IMR-90 (cell line): ENCODE measurements at regions not wholly inside any gene's neighbourhood (a gene's known extent, or its start where the extent isn't known, plus 50 kb on each side); places are given as distances from the start of the nearest gene placed in this dataset.

Source experiments
- ATAC-seq: fragments of 200-7000 bp; cut with Tn5 transposase; 2 replicates; pipeline ENCODE4 v1.9.1; 2020; ENCODE audit warnings: low read depth, mild to moderate bottlenecking, moderate library complexity
- BruUV-seq: library from RNA; stranded (reverse); fragments of 400-500 nt; replicated peaks from 2 replicates; lab custom pipeline; 2021; lab: Mats Ljungman, UMichigan
- CTCF ChIA-PET: fragments of 300-600 bp; formaldehyde crosslinking; extraction: SDS; loops from one replicate; lab custom pipeline; 2021; ENCODE audit warnings: antibody characterized with exemption; lab: Yijun Ruan, JAX
- POLR2A ChIA-PET: fragments of 300-600 bp; sonication (Branson Sonifier 250); formaldehyde crosslinking; loops from one replicate; lab custom pipeline; 2022; ENCODE audit warnings: antibody characterized with exemption; ENCODE audit not compliant: unreplicated experiment; lab: Charles Lee
- DNase-seq: peaks from one replicate; pipeline ENCODE4 v3.0.0; 2013
- H2AFZ ChIP-seq: replicated peaks from 2 replicates; pipeline ENCODE3; 2013; ENCODE audit warnings: low read length, mild to moderate bottlenecking; ENCODE audit not compliant: poor library complexity
- H2AK5ac ChIP-seq: 2 replicates; pipeline ENCODE4 v1.6.1; 2013; ENCODE audit warnings: low read depth, low read length, inconsistent platforms
- H2AK9ac ChIP-seq: replicated peaks from 2 replicates; pipeline ENCODE3; 2013; ENCODE audit warnings: mild to moderate bottlenecking, low read depth, low read length, moderate library complexity; ENCODE audit not compliant: poor library complexity
- H2BK120ac ChIP-seq: 2 replicates; pipeline ENCODE4 v1.6.1; 2013; ENCODE audit warnings: low read depth, low read length, inconsistent platforms
- H2BK15ac ChIP-seq: 3 replicates; pipeline ENCODE4 v1.6.1; 2013; ENCODE audit warnings: low read depth, low read length, inconsistent platforms
- H2BK20ac ChIP-seq: 2 replicates; pipeline ENCODE4 v1.6.1; 2013; ENCODE audit warnings: low read depth, mild to moderate bottlenecking, inconsistent platforms, low read length, moderate library complexity
- H2BK5ac ChIP-seq: 2 replicates; pipeline ENCODE4 v1.6.1; 2013; ENCODE audit warnings: mild to moderate bottlenecking, low read depth, low read length, inconsistent platforms; ENCODE audit not compliant: poor library complexity, severe bottlenecking
- H3K14ac ChIP-seq: replicated peaks from 2 replicates; pipeline ENCODE4 v1.6.1; 2013; ENCODE audit warnings: low read depth, low read length, inconsistent platforms
- H3K18ac ChIP-seq: 2 replicates; pipeline ENCODE4 v1.6.1; 2013; ENCODE audit warnings: low read depth, low read length, control low read depth
- H3K23ac ChIP-seq: 2 replicates; pipeline ENCODE4 v1.6.1; 2013; ENCODE audit warnings: low read depth, low read length, inconsistent platforms
- H3K27ac ChIP-seq: 2 replicates; pipeline ENCODE4 v1.5.1; 2013; ENCODE audit warnings: mild to moderate bottlenecking, control low read depth, low read length; ENCODE audit not compliant: insufficient read depth
- H3K27me3 ChIP-seq: 2 replicates; pipeline ENCODE4 v1.6.1; 2013; ENCODE audit warnings: low read length; ENCODE audit not compliant: control insufficient read depth, insufficient read depth
- H3K36me3 ChIP-seq: 2 replicates; pipeline ENCODE4 v1.6.1; 2013; ENCODE audit warnings: low read length, mixed read lengths; ENCODE audit not compliant: control insufficient read depth, insufficient read depth
- H3K4ac ChIP-seq: 2 replicates; pipeline ENCODE4 v1.6.1; 2013; ENCODE audit warnings: low read depth, low read length, inconsistent platforms
- H3K4me1 ChIP-seq: 2 replicates; pipeline ENCODE4 v1.6.1; 2013; ENCODE audit warnings: low read length, mixed read lengths; ENCODE audit not compliant: control insufficient read depth, insufficient read depth
- H3K4me2 ChIP-seq: 2 replicates; pipeline ENCODE4 v1.6.1; 2013; ENCODE audit warnings: low read depth, mild to moderate bottlenecking, control low read depth, low read length, moderate library complexity
- H3K4me3 ChIP-seq: 2 replicates; pipeline ENCODE4 v1.5.1; 2013; ENCODE audit warnings: low read depth, mild to moderate bottlenecking, control low read depth, low read length, moderate library complexity; ENCODE audit not compliant: insufficient read depth
- H3K56ac ChIP-seq: 2 replicates; pipeline ENCODE4 v1.6.1; 2013; ENCODE audit warnings: low read length, inconsistent platforms; ENCODE audit not compliant: insufficient read depth; ENCODE audit errors: extremely low read depth
- H3K79me1 ChIP-seq, 2 experiments: 2 replicates each; pipeline ENCODE4 v1.6.1; 2013; ENCODE audit warnings: low read length in 2 of 2, inconsistent platforms in 1 of 2, low read depth in 1 of 2
- H3K9ac ChIP-seq: 2 replicates; pipeline ENCODE4 v1.6.1; 2013; ENCODE audit warnings: low read depth, low read length, control low read depth
- H3K9me1 ChIP-seq: 2 replicates; pipeline ENCODE4 v1.6.1; 2013; ENCODE audit warnings: low read length, inconsistent platforms; ENCODE audit not compliant: insufficient read depth
- H3K9me3 ChIP-seq: 2 replicates; pipeline ENCODE4 v1.6.1; 2013; ENCODE audit warnings: low read length; ENCODE audit not compliant: control insufficient read depth, insufficient read depth
- H4K20me1 ChIP-seq: 2 replicates; pipeline ENCODE4 v1.6.1; 2013; ENCODE audit warnings: low read length, inconsistent platforms; ENCODE audit not compliant: insufficient read depth
- H4K5ac ChIP-seq: 2 replicates; pipeline ENCODE4 v1.6.1; 2013; ENCODE audit warnings: mild to moderate bottlenecking, low read depth, low read length, control low read depth
- H4K8ac ChIP-seq, 2 experiments: 2 replicates each; pipeline ENCODE4 v1.6.1; 2013; ENCODE audit warnings: low read depth in 2 of 2, low read length in 2 of 2, control low read depth in 1 of 2, inconsistent platforms in 1 of 2
- H4K91ac ChIP-seq: 2 replicates; pipeline ENCODE4 v1.6.1; 2013; ENCODE audit warnings: low read depth, low read length, inconsistent platforms; ENCODE audit not compliant: insufficient read depth
- BHLHE40 ChIP-seq: fragments of 150-350 bp; IDR thresholded peaks from 2 replicates; pipeline ENCODE4 v1.6.1; 2016; ENCODE audit warnings: mild to moderate bottlenecking, low read depth, low read length
- CEBPB ChIP-seq: IDR thresholded peaks from 2 replicates; pipeline ENCODE4 v1.6.1; 2012; ENCODE audit warnings: low read depth, low read length, improper control_type of control experiment
- CHD1 ChIP-seq: IDR thresholded peaks from 2 replicates; pipeline ENCODE4 v1.6.1; 2012; ENCODE audit warnings: low read depth, low read length, improper control_type of control experiment
- FOS ChIP-seq: fragments of 150-350 bp; IDR thresholded peaks from 2 replicates; pipeline ENCODE4 v1.6.1; 2016; ENCODE audit warnings: low read depth, low read length
- MAFK ChIP-seq: IDR thresholded peaks from 2 replicates; pipeline ENCODE4 v1.6.1; 2012; ENCODE audit warnings: low read depth, low read length, improper control_type of control experiment
- MAZ ChIP-seq: IDR thresholded peaks from 2 replicates; pipeline ENCODE4 v1.6.1; 2012; ENCODE audit warnings: low read depth, mild to moderate bottlenecking, low read length, improper control_type of control experiment, moderate library complexity, borderline replicate concordance
- MXI1 ChIP-seq: IDR thresholded peaks from 2 replicates; pipeline ENCODE4 v1.6.1; 2012; ENCODE audit warnings: low read depth, mild to moderate bottlenecking, low read length, moderate library complexity, borderline replicate concordance
- NFE2L2 ChIP-seq: fragments of 150-350 bp; IDR thresholded peaks from 2 replicates; pipeline ENCODE4 v1.6.1; 2016; ENCODE audit warnings: low read depth, mild to moderate bottlenecking, low read length
- POLR2A ChIP-seq: IDR thresholded peaks from 2 replicates; pipeline ENCODE4 v1.6.1; 2012; ENCODE audit warnings: mild to moderate bottlenecking, low read depth, low read length
- RAD21 ChIP-seq: IDR thresholded peaks from 2 replicates; pipeline ENCODE4 v1.6.1; 2012; ENCODE audit warnings: low read length, improper control_type of control experiment
- RCOR1 ChIP-seq: IDR thresholded peaks from 2 replicates; pipeline ENCODE4 v1.6.1; 2012; ENCODE audit warnings: mild to moderate bottlenecking, low read length, improper control_type of control experiment; ENCODE audit not compliant: insufficient replicate concordance
- RFX5 ChIP-seq: IDR thresholded peaks from 2 replicates; pipeline ENCODE4 v1.8.0; 2012; ENCODE audit warnings: low read depth, mild to moderate bottlenecking, low read length, moderate library complexity
- SMC3 ChIP-seq: fragments of 150-350 bp; IDR thresholded peaks from 2 replicates; pipeline ENCODE4 v1.6.1; 2016; ENCODE audit warnings: low read depth, mild to moderate bottlenecking, antibody characterized with exemption, low read length, moderate library complexity
- WGBS, 2 experiments: methylation state at CpG; one replicate each; pipeline versions ENCODE4 v1.1.5 to v1.1.7; 2013; ENCODE audit warnings: missing lambda C conversion rate in 2 of 2; ENCODE audit not compliant: insufficient read length in 1 of 2; ENCODE audit errors: extremely low coverage in 2 of 2; 5-methylcytosine and 5-hydroxymethylcytosine counted together
- dilution Hi-C: fragments of 300-500 bp; cut with HindIII; formaldehyde crosslinking; loops from one replicate; pipeline ENCODE4 v1.14.3; 2018; ENCODE audit warnings: low sequenced_read_pairs; ENCODE audit not compliant: unreplicated experiment
- in situ Hi-C: fragments of 300-500 bp; cut with MboI; formaldehyde crosslinking; loops from 3 replicates; pipeline ENCODE4 v1.14.3; 2019; ENCODE audit warnings: low sequenced_read_pairs, inconsistent platforms, mixed read lengths
- intact Hi-C: fragments of 100-400 bp; cut with micrococcal nuclease; formaldehyde crosslinking; loops from 2 replicates; pipeline ENCODE4 v1.10.0; 2022
- TF ChIP-seq, protein P1 (sequence below): conservative IDR thresholded peaks from 2 replicates; pipeline ENCODE4 v1.5.1; 2012; ENCODE audit warnings: mild to moderate bottlenecking, low read depth, low read length, improper control_type of control experiment
- TF ChIP-seq, protein P2 (sequence below): fragments of 150-350 bp; IDR thresholded peaks from 2 replicates; pipeline ENCODE4 v1.6.1; 2016; ENCODE audit warnings: low read depth, mild to moderate bottlenecking, low read length, moderate library complexity, borderline replicate concordance
- TF ChIP-seq, protein P3 (sequence below): fragments of 150-350 bp; IDR thresholded peaks from 2 replicates; pipeline ENCODE4 v1.6.1; 2017; ENCODE audit warnings: mild to moderate bottlenecking, antibody characterized with exemption, low read length, low read depth

DNA sequence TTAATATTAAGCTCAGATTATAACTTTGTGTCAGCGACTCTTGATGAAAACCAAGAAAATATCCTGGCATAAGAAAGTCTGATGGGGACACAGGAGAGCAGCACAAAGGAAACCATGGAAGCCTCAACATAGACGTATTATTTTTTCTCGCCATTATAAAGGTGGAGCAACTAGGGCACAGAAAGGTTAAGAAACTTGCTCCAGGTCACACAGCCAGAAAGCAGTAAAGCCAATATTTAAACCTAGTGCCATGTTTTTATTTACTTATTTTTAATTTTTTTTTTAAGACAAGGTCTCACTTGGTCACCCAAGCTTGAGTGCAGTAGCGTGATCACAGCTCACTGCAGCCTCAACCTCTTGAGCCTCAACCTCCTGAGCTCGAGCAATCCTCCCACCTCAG, 259.3 kb downstream of the PREX1 start:
- in situ Hi-C loops, result no loop called here
- Histone ChIP-seq H3K79me1 (no peaks in the 10 kb centered on the region), H3K27me3 (peaks cover 9% of the 10 kb centered on the region), H4K5ac (no peak overlapping the region), H2BK120ac (no peak overlapping the region), H3K9me3 (no peaks in the 10 kb centered on the region; the same call in 1 of the 2 replicates), H3K4me2 (no peak overlapping the region), H3K14ac (no peak overlapping the region), H2BK20ac (no peak overlapping the region), H4K8ac (no peak overlapping the region), H2BK15ac (no peak overlapping the region), H3K56ac (no peak overlapping the region), H2AFZ (no peak overlapping the region), H3K4me3 (no peak overlapping the region), H3K9me1 (no peaks in the 10 kb centered on the region), H4K20me1 (no peaks in the 10 kb centered on the region), H2BK5ac (no peak overlapping the region), H3K23ac (no peak overlapping the region), H3K27ac (no peak overlapping the region), H2AK5ac (no peak overlapping the region), H2AK9ac (no peak overlapping the region), H3K4me1 (no peaks in the 10 kb centered on the region), H3K36me3 (no peaks in the 10 kb centered on the region), H3K9ac (no peak overlapping the region), H3K18ac (no peak overlapping the region), H3K4ac (no peak overlapping the region), H4K91ac (no peak overlapping the region)
- ATAC-seq (no peak), DNase-seq (no peak)
- BruUV-seq, result no TSS peak
- dilution Hi-C loops, result no loop called here
- intact Hi-C loops, result no loop called here
- TF ChIP-seq CHD1 (no peak), FOS (no peak), MAZ (no peak), MAFK (no peak), RCOR1 (no peak), BHLHE40 (no peak), RFX5 (no peak), RAD21 (no peak), MXI1 (no peak), CEBPB (no peak), NFE2L2 (no peak), SMC3 (no peak), POLR2A (no peak)
- TF ChIP-seq, protein P1, sequence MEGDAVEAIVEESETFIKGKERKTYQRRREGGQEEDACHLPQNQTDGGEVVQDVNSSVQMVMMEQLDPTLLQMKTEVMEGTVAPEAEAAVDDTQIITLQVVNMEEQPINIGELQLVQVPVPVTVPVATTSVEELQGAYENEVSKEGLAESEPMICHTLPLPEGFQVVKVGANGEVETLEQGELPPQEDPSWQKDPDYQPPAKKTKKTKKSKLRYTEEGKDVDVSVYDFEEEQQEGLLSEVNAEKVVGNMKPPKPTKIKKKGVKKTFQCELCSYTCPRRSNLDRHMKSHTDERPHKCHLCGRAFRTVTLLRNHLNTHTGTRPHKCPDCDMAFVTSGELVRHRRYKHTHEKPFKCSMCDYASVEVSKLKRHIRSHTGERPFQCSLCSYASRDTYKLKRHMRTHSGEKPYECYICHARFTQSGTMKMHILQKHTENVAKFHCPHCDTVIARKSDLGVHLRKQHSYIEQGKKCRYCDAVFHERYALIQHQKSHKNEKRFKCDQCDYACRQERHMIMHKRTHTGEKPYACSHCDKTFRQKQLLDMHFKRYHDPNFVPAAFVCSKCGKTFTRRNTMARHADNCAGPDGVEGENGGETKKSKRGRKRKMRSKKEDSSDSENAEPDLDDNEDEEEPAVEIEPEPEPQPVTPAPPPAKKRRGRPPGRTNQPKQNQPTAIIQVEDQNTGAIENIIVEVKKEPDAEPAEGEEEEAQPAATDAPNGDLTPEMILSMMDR, result no peak
- TF ChIP-seq, protein P2, sequence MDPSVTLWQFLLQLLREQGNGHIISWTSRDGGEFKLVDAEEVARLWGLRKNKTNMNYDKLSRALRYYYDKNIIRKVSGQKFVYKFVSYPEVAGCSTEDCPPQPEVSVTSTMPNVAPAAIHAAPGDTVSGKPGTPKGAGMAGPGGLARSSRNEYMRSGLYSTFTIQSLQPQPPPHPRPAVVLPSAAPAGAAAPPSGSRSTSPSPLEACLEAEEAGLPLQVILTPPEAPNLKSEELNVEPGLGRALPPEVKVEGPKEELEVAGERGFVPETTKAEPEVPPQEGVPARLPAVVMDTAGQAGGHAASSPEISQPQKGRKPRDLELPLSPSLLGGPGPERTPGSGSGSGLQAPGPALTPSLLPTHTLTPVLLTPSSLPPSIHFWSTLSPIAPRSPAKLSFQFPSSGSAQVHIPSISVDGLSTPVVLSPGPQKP, result no peak
- TF ChIP-seq, protein P3, sequence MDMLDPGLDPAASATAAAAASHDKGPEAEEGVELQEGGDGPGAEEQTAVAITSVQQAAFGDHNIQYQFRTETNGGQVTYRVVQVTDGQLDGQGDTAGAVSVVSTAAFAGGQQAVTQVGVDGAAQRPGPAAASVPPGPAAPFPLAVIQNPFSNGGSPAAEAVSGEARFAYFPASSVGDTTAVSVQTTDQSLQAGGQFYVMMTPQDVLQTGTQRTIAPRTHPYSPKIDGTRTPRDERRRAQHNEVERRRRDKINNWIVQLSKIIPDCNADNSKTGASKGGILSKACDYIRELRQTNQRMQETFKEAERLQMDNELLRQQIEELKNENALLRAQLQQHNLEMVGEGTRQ, result no peak
- no CpG with 5 or more reads among the region's 5 CpGs for WGBS, 2 experiments
- POLR2A ChIA-PET, result no interaction called here
- CTCF ChIA-PET, result no interaction called here
